GM18907 (cell line): ENCODE measurements at regions not wholly inside any gene's neighbourhood (a gene's known extent, or its start where the extent isn't known, plus 50 kb on each side); places are given as distances from the start of the nearest gene placed in this dataset.
"Not testable (repeated sequence)": the region's sequence is repeated elsewhere in the genome, so short reads cannot be mapped to it uniquely, and the experiment has no call there.

ENCODE experiments used
- ATAC-seq: cut with Tn5 transposase; IDR thresholded peaks from one replicate; pipeline ENCODE4 v1.9.1; 2021; ENCODE audit warnings: mild to moderate bottlenecking, moderate library complexity; ENCODE audit not compliant: unreplicated experiment

- no peak for ATAC-seq
Measured at GRCh38 chr16:85220125-85220839, 108.0 kb upstream of the CIBAR2 start.

GRCh38 chr16:85220964-85221731, 108.9 kb upstream of the CIBAR2 start:
- no peak for ATAC-seq

- ATAC-seq = no peak
Measured at GRCh38 chr16:85221771-85222154, 109.5 kb upstream of the CIBAR2 start.

- no peak for ATAC-seq
Measured at GRCh38 chr16:85222155-85222863, 110.0 kb upstream of the CIBAR2 start.

- ATAC-seq = no peak
Measured at GRCh38 chr16:85225257-85225656, 113.0 kb upstream of the CIBAR2 start.

- no peak for ATAC-seq
Measured at GRCh38 chr16:85225721-85226120, 113.4 kb upstream of the CIBAR2 start.

- ATAC-seq = peak; percentile 84
Measured at GRCh38 chr16:85227084-85227945, 115.0 kb upstream of the CIBAR2 start.

GRCh38 chr16:85227946-85228862, 115.9 kb upstream of the CIBAR2 start:
- peak; percentile 6 for ATAC-seq

- ATAC-seq = no peak
Measured at GRCh38 chr16:85228970-85229430, 116.7 kb upstream of the CIBAR2 start.

GRCh38 chr16:85229869-85230462, 117.7 kb upstream of the CIBAR2 start:
- ATAC-seq = no peak

GRCh38 chr16:85230764-85231383, 118.6 kb upstream of the CIBAR2 start:
- not testable (repeated sequence) for ATAC-seq

GRCh38 chr16:85231959-85232358, 119.7 kb upstream of the CIBAR2 start:
- no peak for ATAC-seq

- no peak for ATAC-seq
Measured at GRCh38 chr16:85232369-85233142, 120.3 kb upstream of the CIBAR2 start.

GRCh38 chr16:85233516-85233915, 121.2 kb upstream of the CIBAR2 start:
- ATAC-seq = no peak

- ATAC-seq = no peak
Measured at GRCh38 chr16:85234310-85235204, 122.3 kb upstream of the CIBAR2 start.

GRCh38 chr16:85235991-85236817, 123.9 kb upstream of the CIBAR2 start:
- no peak for ATAC-seq
